Esophagus squamous epithelium (tissue), 4 donors: ENCODE measurements at regions not wholly inside any gene's neighbourhood (a gene's known extent, or its start where the extent isn't known, plus 50 kb on each side); places are given as distances from the start of the nearest gene placed in this dataset.

Experiments used
- CTCF ChIP-seq, 6 experiments: fragments of 450-650 bp in 4 of 6; fragments of 200-600 bp in 2 of 6; sonication (generic) in 2 of 6; IDR thresholded peaks; one replicate each; pipeline ENCODE4 v1.5.1; 2016 to 2019; ENCODE audit warnings: antibody characterized with exemption in 6 of 6, mild to moderate bottlenecking in 4 of 6, moderate library complexity in 4 of 6
- POLR2A ChIP-seq, 4 donors: fragments of 450-650 bp; IDR thresholded peaks; one replicate each; pipeline ENCODE4 v1.6.1; 2017; ENCODE audit warnings: antibody characterized with exemption in 4 of 4, mild to moderate bottlenecking in 4 of 4, moderate library complexity in 3 of 4

- TF ChIP-seq CTCF (IDR thresholded peaks at IDR 0.05) (no peak), POLR2A (IDR thresholded peaks at IDR 0.05) (no peak)
Measured at GRCh38 chr1:60808676-60809075, 273.7 kb upstream of the NFIA start.
